NCI-H69 (cell line): ENCODE measurements at regions not wholly inside any gene's neighbourhood (a gene's known extent, or its start where the extent isn't known, plus 50 kb on each side); places are given as distances from the start of the nearest gene placed in this dataset.
"Not testable (repeated sequence)": the region's sequence is repeated elsewhere in the genome, so short reads cannot be mapped to it uniquely, and the experiment has no call there.

ENCODE experiments used
- DNase-seq: peaks from one replicate; lab custom pipeline; 2025; lab: John Stamatoyannopoulos, UW

- no peak for DNase-seq
Measured at GRCh38 chr1:170789063-170789462, 125.1 kb downstream of the PRRX1 start.

GRCh38 chr1:170790175-170790574 is 126.2 kb downstream of the PRRX1 start:
- no peak for DNase-seq

GRCh38 chr1:170790651-170791071 is 126.7 kb downstream of the PRRX1 start:
- no peak for DNase-seq

- no peak for DNase-seq
Measured at GRCh38 chr1:170791941-170792340, 128.0 kb downstream of the PRRX1 start.

- DNase-seq = no peak
Measured at GRCh38 chr1:170800265-170800664, 135.1 kb upstream of the MROH9 start.

- DNase-seq = no peak
Measured at GRCh38 chr1:170800812-170801211, 134.5 kb upstream of the MROH9 start.

GRCh38 chr1:170803711-170804110 is 131.6 kb upstream of the MROH9 start:
- DNase-seq = no peak

GRCh38 chr1:170804419-170804818 is 130.9 kb upstream of the MROH9 start:
- DNase-seq = no peak

GRCh38 chr1:170804879-170805278 is 130.5 kb upstream of the MROH9 start:
- no peak for DNase-seq

- DNase-seq = no peak
Measured at GRCh38 chr1:170806961-170807360, 128.4 kb upstream of the MROH9 start.

- no peak for DNase-seq
Measured at GRCh38 chr1:170807432-170807831, 127.9 kb upstream of the MROH9 start.

- DNase-seq = no peak
Measured at GRCh38 chr1:170808216-170808885, 127.0 kb upstream of the MROH9 start.

GRCh38 chr1:170811013-170811412 is 124.3 kb upstream of the MROH9 start:
- not testable (repeated sequence) for DNase-seq

GRCh38 chr1:170819781-170820180 is 115.6 kb upstream of the MROH9 start:
- DNase-seq = no peak

GRCh38 chr1:170823120-170823519 is 112.2 kb upstream of the MROH9 start:
- no peak for DNase-seq

- DNase-seq = no peak
Measured at GRCh38 chr1:170831276-170831675, 104.1 kb upstream of the MROH9 start.

GRCh38 chr1:170836141-170836540 is 99.2 kb upstream of the MROH9 start:
- no peak for DNase-seq

GRCh38 chr1:170840371-170840770 is 95.0 kb upstream of the MROH9 start:
- DNase-seq = no peak

GRCh38 chr1:170853302-170853701 is 82.0 kb upstream of the MROH9 start:
- no peak for DNase-seq

GRCh38 chr1:170853867-170854266 is 81.5 kb upstream of the MROH9 start:
- DNase-seq = no peak

- DNase-seq = no peak
Measured at GRCh38 chr1:170854677-170855076, 80.7 kb upstream of the MROH9 start.

- no peak for DNase-seq
Measured at GRCh38 chr1:170856455-170856854, 78.9 kb upstream of the MROH9 start.

- DNase-seq = peak; percentile 35
Measured at GRCh38 chr1:170857955-170858354, 77.4 kb upstream of the MROH9 start.

- no peak for DNase-seq
Measured at GRCh38 chr1:170863621-170864020, 71.7 kb upstream of the MROH9 start.
